GM18517 (cell line): ENCODE measurements at regions not wholly inside any gene's neighbourhood (a gene's known extent, or its start where the extent isn't known, plus 50 kb on each side); places are given as distances from the start of the nearest gene placed in this dataset.

ENCODE experiments used
- ATAC-seq: cut with Tn5 transposase; IDR thresholded peaks from one replicate; pipeline ENCODE4 v1.9.1; 2021; ENCODE audit warnings: mild to moderate bottlenecking, moderate library complexity; ENCODE audit not compliant: unreplicated experiment

- no peak for ATAC-seq
These were observed 74.3 kb downstream of the ANKRD7 start for GRCh38 chr7:118298771-118299170.

- ATAC-seq: no peak
These were observed 75.7 kb downstream of the ANKRD7 start for GRCh38 chr7:118300177-118300576.

GRCh38 chr7:118304100-118304499 is 79.6 kb downstream of the ANKRD7 start:
- no peak for ATAC-seq

GRCh38 chr7:118305671-118306070 is 81.2 kb downstream of the ANKRD7 start:
- ATAC-seq: no peak

- no peak for ATAC-seq
These were observed 82.3 kb downstream of the ANKRD7 start for GRCh38 chr7:118306771-118307170.

- ATAC-seq: peak; percentile 90
These were observed 86.8 kb downstream of the ANKRD7 start for GRCh38 chr7:118311121-118311836.

- ATAC-seq: peak; percentile 39
These were observed 87.5 kb downstream of the ANKRD7 start for GRCh38 chr7:118312051-118312450.

- peak; percentile 61 for ATAC-seq
These were observed 88.5 kb downstream of the ANKRD7 start for GRCh38 chr7:118312966-118313365.

GRCh38 chr7:118324790-118325449 is 100.4 kb downstream of the ANKRD7 start:
- ATAC-seq: no peak

GRCh38 chr7:118325450-118325808 is 100.9 kb downstream of the ANKRD7 start:
- no peak for ATAC-seq

- ATAC-seq: no peak
These were observed 102.7 kb downstream of the ANKRD7 start for GRCh38 chr7:118327174-118327573.

GRCh38 chr7:118328505-118329211 is 104.2 kb downstream of the ANKRD7 start:
- ATAC-seq: no peak

GRCh38 chr7:118330388-118330787 is 105.9 kb downstream of the ANKRD7 start:
- ATAC-seq: no peak

GRCh38 chr7:118346748-118347147 is 122.2 kb downstream of the ANKRD7 start:
- no peak for ATAC-seq

- peak; percentile 26 for ATAC-seq
These were observed 125.1 kb downstream of the ANKRD7 start for GRCh38 chr7:118349604-118350003.

GRCh38 chr7:118350260-118350659 is 125.8 kb downstream of the ANKRD7 start:
- peak; percentile 46 for ATAC-seq

- ATAC-seq: no peak
These were observed 128.5 kb downstream of the ANKRD7 start for GRCh38 chr7:118352867-118353453.

GRCh38 chr7:118366363-118366762 is 141.9 kb downstream of the ANKRD7 start:
- no peak for ATAC-seq

- ATAC-seq: no peak
These were observed 144.5 kb downstream of the ANKRD7 start for GRCh38 chr7:118368958-118369357.

GRCh38 chr7:118369987-118370386 is 145.5 kb downstream of the ANKRD7 start:
- no peak for ATAC-seq

GRCh38 chr7:118372530-118372929 is 148.0 kb downstream of the ANKRD7 start:
- ATAC-seq: no peak

GRCh38 chr7:118389629-118390028 is 165.1 kb downstream of the ANKRD7 start:
- no peak for ATAC-seq
